IMR-90 (cell line): ENCODE measurements at regions not wholly inside any gene's neighbourhood (a gene's known extent, or its start where the extent isn't known, plus 50 kb on each side); places are given as distances from the start of the nearest gene placed in this dataset.

Experiments used
- ATAC-seq: fragments of 200-7000 bp; cut with Tn5 transposase; 2 replicates; pipeline ENCODE4 v1.9.1; 2020; ENCODE audit warnings: low read depth, mild to moderate bottlenecking, moderate library complexity
- BruUV-seq: library from RNA; stranded (reverse); fragments of 400-500 nt; replicated peaks from 2 replicates; lab custom pipeline; 2021; lab: Mats Ljungman, UMichigan
- CTCF ChIA-PET: fragments of 300-600 bp; formaldehyde crosslinking; extraction: SDS; loops from one replicate; lab custom pipeline; 2021; ENCODE audit warnings: antibody characterized with exemption; lab: Yijun Ruan, JAX
- POLR2A ChIA-PET: fragments of 300-600 bp; sonication (Branson Sonifier 250); formaldehyde crosslinking; loops from one replicate; lab custom pipeline; 2022; ENCODE audit warnings: antibody characterized with exemption; ENCODE audit not compliant: unreplicated experiment; lab: Charles Lee
- DNase-seq: peaks from one replicate; pipeline ENCODE4 v3.0.0; 2013
- H2AFZ ChIP-seq: replicated peaks from 2 replicates; pipeline ENCODE3; 2013; ENCODE audit warnings: low read length, mild to moderate bottlenecking; ENCODE audit not compliant: poor library complexity
- H2AK5ac ChIP-seq: 2 replicates; pipeline ENCODE4 v1.6.1; 2013; ENCODE audit warnings: low read depth, low read length, inconsistent platforms
- H2AK9ac ChIP-seq: replicated peaks from 2 replicates; pipeline ENCODE3; 2013; ENCODE audit warnings: mild to moderate bottlenecking, low read depth, low read length, moderate library complexity; ENCODE audit not compliant: poor library complexity
- H2BK120ac ChIP-seq: 2 replicates; pipeline ENCODE4 v1.6.1; 2013; ENCODE audit warnings: low read depth, low read length, inconsistent platforms
- H2BK15ac ChIP-seq: 3 replicates; pipeline ENCODE4 v1.6.1; 2013; ENCODE audit warnings: low read depth, low read length, inconsistent platforms
- H2BK20ac ChIP-seq: 2 replicates; pipeline ENCODE4 v1.6.1; 2013; ENCODE audit warnings: low read depth, mild to moderate bottlenecking, inconsistent platforms, low read length, moderate library complexity
- H2BK5ac ChIP-seq: 2 replicates; pipeline ENCODE4 v1.6.1; 2013; ENCODE audit warnings: mild to moderate bottlenecking, low read depth, low read length, inconsistent platforms; ENCODE audit not compliant: poor library complexity, severe bottlenecking
- H3K14ac ChIP-seq: replicated peaks from 2 replicates; pipeline ENCODE4 v1.6.1; 2013; ENCODE audit warnings: low read depth, low read length, inconsistent platforms
- H3K18ac ChIP-seq: 2 replicates; pipeline ENCODE4 v1.6.1; 2013; ENCODE audit warnings: low read depth, low read length, control low read depth
- H3K23ac ChIP-seq: 2 replicates; pipeline ENCODE4 v1.6.1; 2013; ENCODE audit warnings: low read depth, low read length, inconsistent platforms
- H3K27ac ChIP-seq: 2 replicates; pipeline ENCODE4 v1.5.1; 2013; ENCODE audit warnings: mild to moderate bottlenecking, control low read depth, low read length; ENCODE audit not compliant: insufficient read depth
- H3K27me3 ChIP-seq: 2 replicates; pipeline ENCODE4 v1.6.1; 2013; ENCODE audit warnings: low read length; ENCODE audit not compliant: control insufficient read depth, insufficient read depth
- H3K36me3 ChIP-seq: 2 replicates; pipeline ENCODE4 v1.6.1; 2013; ENCODE audit warnings: low read length, mixed read lengths; ENCODE audit not compliant: control insufficient read depth, insufficient read depth
- H3K4ac ChIP-seq: 2 replicates; pipeline ENCODE4 v1.6.1; 2013; ENCODE audit warnings: low read depth, low read length, inconsistent platforms
- H3K4me1 ChIP-seq: 2 replicates; pipeline ENCODE4 v1.6.1; 2013; ENCODE audit warnings: low read length, mixed read lengths; ENCODE audit not compliant: control insufficient read depth, insufficient read depth
- H3K4me2 ChIP-seq: 2 replicates; pipeline ENCODE4 v1.6.1; 2013; ENCODE audit warnings: low read depth, mild to moderate bottlenecking, control low read depth, low read length, moderate library complexity
- H3K4me3 ChIP-seq: 2 replicates; pipeline ENCODE4 v1.5.1; 2013; ENCODE audit warnings: low read depth, mild to moderate bottlenecking, control low read depth, low read length, moderate library complexity; ENCODE audit not compliant: insufficient read depth
- H3K56ac ChIP-seq: 2 replicates; pipeline ENCODE4 v1.6.1; 2013; ENCODE audit warnings: low read length, inconsistent platforms; ENCODE audit not compliant: insufficient read depth; ENCODE audit errors: extremely low read depth
- H3K79me1 ChIP-seq, 2 experiments: 2 replicates each; pipeline ENCODE4 v1.6.1; 2013; ENCODE audit warnings: low read length in 2 of 2, inconsistent platforms in 1 of 2, low read depth in 1 of 2
- H3K9ac ChIP-seq: 2 replicates; pipeline ENCODE4 v1.6.1; 2013; ENCODE audit warnings: low read depth, low read length, control low read depth
- H3K9me1 ChIP-seq: 2 replicates; pipeline ENCODE4 v1.6.1; 2013; ENCODE audit warnings: low read length, inconsistent platforms; ENCODE audit not compliant: insufficient read depth
- H3K9me3 ChIP-seq: 2 replicates; pipeline ENCODE4 v1.6.1; 2013; ENCODE audit warnings: low read length; ENCODE audit not compliant: control insufficient read depth, insufficient read depth
- H4K20me1 ChIP-seq: 2 replicates; pipeline ENCODE4 v1.6.1; 2013; ENCODE audit warnings: low read length, inconsistent platforms; ENCODE audit not compliant: insufficient read depth
- H4K5ac ChIP-seq: 2 replicates; pipeline ENCODE4 v1.6.1; 2013; ENCODE audit warnings: mild to moderate bottlenecking, low read depth, low read length, control low read depth
- H4K8ac ChIP-seq, 2 experiments: 2 replicates each; pipeline ENCODE4 v1.6.1; 2013; ENCODE audit warnings: low read depth in 2 of 2, low read length in 2 of 2, control low read depth in 1 of 2, inconsistent platforms in 1 of 2
- H4K91ac ChIP-seq: 2 replicates; pipeline ENCODE4 v1.6.1; 2013; ENCODE audit warnings: low read depth, low read length, inconsistent platforms; ENCODE audit not compliant: insufficient read depth
- CHD1 ChIP-seq: IDR thresholded peaks from 2 replicates; pipeline ENCODE4 v1.6.1; 2012; ENCODE audit warnings: low read depth, low read length, improper control_type of control experiment
- FOS ChIP-seq: fragments of 150-350 bp; IDR thresholded peaks from 2 replicates; pipeline ENCODE4 v1.6.1; 2016; ENCODE audit warnings: low read depth, low read length
- WGBS, 2 experiments: methylation state at CpG; one replicate each; pipeline versions ENCODE4 v1.1.5 to v1.1.7; 2013; ENCODE audit warnings: missing lambda C conversion rate in 2 of 2; ENCODE audit not compliant: insufficient read length in 1 of 2; ENCODE audit errors: extremely low coverage in 2 of 2; 5-methylcytosine and 5-hydroxymethylcytosine counted together
- dilution Hi-C: fragments of 300-500 bp; cut with HindIII; formaldehyde crosslinking; loops from one replicate; pipeline ENCODE4 v1.14.3; 2018; ENCODE audit warnings: low sequenced_read_pairs; ENCODE audit not compliant: unreplicated experiment
- in situ Hi-C: fragments of 300-500 bp; cut with MboI; formaldehyde crosslinking; loops from 3 replicates; pipeline ENCODE4 v1.14.3; 2019; ENCODE audit warnings: low sequenced_read_pairs, inconsistent platforms, mixed read lengths
- intact Hi-C: fragments of 100-400 bp; cut with micrococcal nuclease; formaldehyde crosslinking; loops from 2 replicates; pipeline ENCODE4 v1.10.0; 2022

DNA sequence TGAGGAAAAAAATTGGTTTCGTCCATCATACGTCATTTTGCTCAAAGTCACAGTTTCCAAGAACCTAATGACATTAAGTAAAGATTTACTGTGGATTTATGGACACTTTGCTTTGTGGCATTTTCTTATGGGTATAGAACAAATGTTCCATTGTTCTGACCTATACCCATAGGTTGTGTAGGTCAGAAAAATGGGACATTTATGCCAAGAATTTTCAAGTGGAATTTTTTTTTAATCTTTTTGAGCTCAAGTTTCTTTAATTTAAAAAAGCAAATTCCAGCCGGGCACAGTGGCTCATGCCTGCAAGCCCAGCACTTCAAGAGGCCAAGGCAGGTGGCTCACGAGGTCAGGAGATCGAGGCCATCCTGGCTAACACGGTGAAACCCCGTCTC, 187.5 kb upstream of the TPM1 start:
- Histone ChIP-seq H4K91ac (no peak overlapping the region), H3K79me1 (peaks cover 0 to 5% of the 10 kb centered on the region in 2 experiments; a peak in 1 of 4 replicates), H3K4ac (no peak overlapping the region), H3K27ac (no peak overlapping the region), H2BK5ac (no peak overlapping the region), H3K36me3 (no peaks in the 10 kb centered on the region), H3K4me3 (no peak overlapping the region), H3K9ac (no peak overlapping the region), H2BK120ac (no peak overlapping the region), H2AFZ (no peak overlapping the region), H2AK5ac (no peak overlapping the region), H3K23ac (no peak overlapping the region), H3K4me1 (peaks cover 15% of the 10 kb centered on the region), H2BK15ac (no peak overlapping the region), H2AK9ac (no peak overlapping the region), H3K9me3 (no peaks in the 10 kb centered on the region), H3K56ac (no peak overlapping the region), H3K4me2 (no peak overlapping the region), H4K20me1 (no peaks in the 10 kb centered on the region), H4K8ac (no peak overlapping the region), H3K14ac (no peak overlapping the region), H3K18ac (no peak overlapping the region), H2BK20ac (no peak overlapping the region), H3K9me1 (peaks cover 17% of the 10 kb centered on the region), H3K27me3 (no peaks in the 10 kb centered on the region; the same call in 1 of the 2 replicates), H4K5ac (no peak overlapping the region)
- no peak for ATAC-seq
- TF ChIP-seq CHD1, result no peak
- TF ChIP-seq FOS, result no peak
- BruUV-seq, result no TSS peak
- CTCF ChIA-PET, result no interaction called here
- POLR2A ChIA-PET, result no interaction called here
- 80% methylated on average over 1 of the region's 7 CpGs; no CpG with 5 or more reads in 1 of the 2 experiments for WGBS, 2 experiments
- no peak for DNase-seq
- intact Hi-C loops, result no loop called here
- in situ Hi-C loops, result no loop called here
- dilution Hi-C loops, result no loop called here
